Adrenal gland (tissue), 9 donors: ENCODE measurements at regions not wholly inside any gene's neighbourhood (a gene's known extent, or its start where the extent isn't known, plus 50 kb on each side); places are given as distances from the start of the nearest gene placed in this dataset.

Experiments
- DNase-seq, 7 donors: peaks; one replicate each; pipeline ENCODE4 v3.0.0-alpha.2; 2019 to 2020
- H3K27ac ChIP-seq, 5 donors: fragments of 200-600 bp; sonication (generic) in 4 of 5; 1 replicate in 3 of 5; 2 replicates in 2 of 5; pipeline versions ENCODE4 v1.5.1 to v1.8.0; 2016 to 2020; ENCODE audit warnings: mild to moderate bottlenecking in 1 of 5
- H3K27me3 ChIP-seq: fragments of 200-600 bp; 2 replicates; pipeline ENCODE4 v1.8.0; 2021
- H3K36me3 ChIP-seq, 2 donors: fragments of 200-600 bp; replicated peaks in 1 of 2; 1 replicate in 1 of 2; 2 replicates in 1 of 2; pipeline versions ENCODE4 v1.5.1 to v1.8.0; 2018 to 2022
- H3K4me1 ChIP-seq, 2 donors: fragments of 200-600 bp; replicated peaks in 1 of 2; 1 replicate in 1 of 2; 2 replicates in 1 of 2; pipeline versions ENCODE4 v1.5.1 to v1.8.0; 2018 to 2021
- H3K4me3 ChIP-seq, 4 donors: fragments of 200-600 bp; sonication (generic) in 3 of 4; one replicate each; pipeline ENCODE4 v1.5.1; 2016 to 2018
- H3K9me3 ChIP-seq, 3 donors: fragments of 200-600 bp; sonication (generic) in 1 of 3; replicated peaks in 1 of 3; 1 replicate in 2 of 3; 2 replicates in 1 of 3; pipeline versions ENCODE4 v1.5.1 to v1.8.0; 2016 to 2021
- POLR2A ChIP-seq, 2 donors: fragments of 450-650 bp; IDR thresholded peaks; one replicate each; pipeline ENCODE4 v1.6.1; 2017; ENCODE audit warnings: antibody characterized with exemption in 2 of 2, mild to moderate bottlenecking in 2 of 2, moderate library complexity in 1 of 2
- WGBS, 4 donors: extraction: QIAGEN DNeasy Blood & Tissue Kit in 2 of 4; methylation state at CpG; one replicate each; pipeline versions ENCODE4 v1.1.5 to v1.1.7; 2013 to 2017; 5-methylcytosine and 5-hydroxymethylcytosine counted together
- intact Hi-C, 2 donors: fragments of 100-400 bp; cut with DNase I; formaldehyde crosslinking; loops; one replicate each; pipeline versions ENCODE4 v1.14.1 to v1.15.0; 2022 to 2023
- TF ChIP-seq, protein P1 (sequence below), 6 experiments: fragments of 450-650 bp in 4 of 6; fragments of 200-600 bp in 2 of 6; sonication (generic) in 1 of 6; IDR thresholded peaks; 1 replicate in 5 of 6; 2 replicates in 1 of 6; pipeline versions ENCODE4 v1.5.1 to v1.8.0; 2016 to 2021; ENCODE audit warnings: antibody characterized with exemption in 6 of 6, mild to moderate bottlenecking in 2 of 6, moderate library complexity in 1 of 6
- donor health status: healthy with polysubstance abuse.
- donor health status: Bipolar disorder and iron deficiency.
- donor health status: DM: yes; HTN: yes; CAD: no.
- donor health status: DM: no; HTN: no; CAD: no.
- donor health status: DM: no; HTN: no; CAD: no.

DNA sequence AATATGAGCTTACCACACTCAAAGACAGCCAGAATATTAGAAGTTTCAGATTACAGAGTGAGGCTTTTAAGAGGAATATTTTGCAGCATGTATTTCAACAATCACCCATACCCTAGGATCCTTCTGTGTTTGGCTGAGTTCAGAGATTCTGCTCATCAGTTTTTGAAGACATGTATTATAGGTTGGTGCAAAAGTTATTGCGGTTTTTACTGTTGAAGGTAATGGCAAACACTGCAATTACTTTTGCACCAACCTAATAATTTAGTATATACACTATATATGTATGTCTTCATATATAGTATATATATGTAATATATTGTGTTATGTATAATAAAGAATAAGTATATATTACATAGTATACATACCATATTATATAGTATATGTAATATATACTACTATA, 435.1 kb downstream of the IRS2 start:
- H3K4me1 ChIP-seq: no peaks in the 10 kb centered on the region
- no peaks in the 10 kb centered on the region for H3K36me3 ChIP-seq
- TF ChIP-seq, protein P1, sequence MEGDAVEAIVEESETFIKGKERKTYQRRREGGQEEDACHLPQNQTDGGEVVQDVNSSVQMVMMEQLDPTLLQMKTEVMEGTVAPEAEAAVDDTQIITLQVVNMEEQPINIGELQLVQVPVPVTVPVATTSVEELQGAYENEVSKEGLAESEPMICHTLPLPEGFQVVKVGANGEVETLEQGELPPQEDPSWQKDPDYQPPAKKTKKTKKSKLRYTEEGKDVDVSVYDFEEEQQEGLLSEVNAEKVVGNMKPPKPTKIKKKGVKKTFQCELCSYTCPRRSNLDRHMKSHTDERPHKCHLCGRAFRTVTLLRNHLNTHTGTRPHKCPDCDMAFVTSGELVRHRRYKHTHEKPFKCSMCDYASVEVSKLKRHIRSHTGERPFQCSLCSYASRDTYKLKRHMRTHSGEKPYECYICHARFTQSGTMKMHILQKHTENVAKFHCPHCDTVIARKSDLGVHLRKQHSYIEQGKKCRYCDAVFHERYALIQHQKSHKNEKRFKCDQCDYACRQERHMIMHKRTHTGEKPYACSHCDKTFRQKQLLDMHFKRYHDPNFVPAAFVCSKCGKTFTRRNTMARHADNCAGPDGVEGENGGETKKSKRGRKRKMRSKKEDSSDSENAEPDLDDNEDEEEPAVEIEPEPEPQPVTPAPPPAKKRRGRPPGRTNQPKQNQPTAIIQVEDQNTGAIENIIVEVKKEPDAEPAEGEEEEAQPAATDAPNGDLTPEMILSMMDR (IDR thresholded peaks at IDR 0.05): no peak
- no peak for TF ChIP-seq POLR2A (IDR thresholded peaks at IDR 0.05)
- WGBS, 4 donors: 89 to 97% (median 91%) methylated on average over 1 of the region's 1 CpG
- H3K27ac ChIP-seq: no peak overlapping the region
- intact Hi-C loops: no loop called here
- H3K4me3 ChIP-seq: no peak overlapping the region
- no peaks in the 10 kb centered on the region for H3K9me3 ChIP-seq
- no peaks in the 10 kb centered on the region for H3K27me3 ChIP-seq
- no peak for DNase-seq

DNA sequence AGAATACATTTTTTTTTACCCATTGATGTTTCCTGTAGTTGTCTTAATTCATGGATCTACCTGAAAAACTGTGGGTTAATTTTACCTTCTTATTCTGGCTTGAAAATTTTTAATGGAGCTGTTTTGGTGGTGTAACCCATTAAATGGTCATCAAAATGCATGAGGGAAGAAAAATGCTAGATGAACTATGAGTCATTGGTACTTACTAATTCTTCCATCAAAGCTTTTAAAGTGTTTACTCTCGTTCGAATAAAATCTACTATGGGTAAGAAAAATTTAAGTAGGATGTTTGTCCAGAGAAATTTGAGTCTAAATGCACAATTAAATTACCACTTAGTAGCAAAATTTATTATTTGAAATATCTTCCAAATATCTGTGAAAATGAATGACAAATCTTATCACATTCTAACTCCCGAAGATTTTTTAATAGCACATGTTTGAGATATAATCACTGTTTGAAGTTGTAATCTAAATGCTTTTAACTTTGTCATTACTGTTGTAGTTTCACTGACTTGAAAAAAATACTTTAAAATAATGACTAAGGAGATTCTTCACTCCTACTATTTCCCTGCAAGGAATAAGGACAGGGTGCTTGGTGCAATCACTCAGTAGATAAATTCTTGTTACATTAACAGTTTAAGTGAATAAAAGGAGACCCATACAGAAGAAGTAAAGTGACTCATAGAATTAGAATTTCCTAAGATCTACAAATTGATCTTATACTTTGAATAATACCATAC, 437.7 kb downstream of the IRS2 start:
- no peaks in the 10 kb centered on the region for H3K9me3 ChIP-seq
- no peak overlapping the region for H3K4me3 ChIP-seq
- no peaks in the 10 kb centered on the region for H3K27me3 ChIP-seq
- TF ChIP-seq, protein P1 (IDR thresholded peaks at IDR 0.05): no peak
- TF ChIP-seq POLR2A (IDR thresholded peaks at IDR 0.05): no peak
- H3K36me3 ChIP-seq: no peaks in the 10 kb centered on the region
- H3K27ac ChIP-seq: no peak overlapping the region
- DNase-seq: no peak
- WGBS, 4 donors: 39 to 55% (median 49%) methylated on average over 3 of the region's 3 CpGs
- H3K4me1 ChIP-seq: no peaks in the 10 kb centered on the region
- intact Hi-C loops: no loop called here

DNA sequence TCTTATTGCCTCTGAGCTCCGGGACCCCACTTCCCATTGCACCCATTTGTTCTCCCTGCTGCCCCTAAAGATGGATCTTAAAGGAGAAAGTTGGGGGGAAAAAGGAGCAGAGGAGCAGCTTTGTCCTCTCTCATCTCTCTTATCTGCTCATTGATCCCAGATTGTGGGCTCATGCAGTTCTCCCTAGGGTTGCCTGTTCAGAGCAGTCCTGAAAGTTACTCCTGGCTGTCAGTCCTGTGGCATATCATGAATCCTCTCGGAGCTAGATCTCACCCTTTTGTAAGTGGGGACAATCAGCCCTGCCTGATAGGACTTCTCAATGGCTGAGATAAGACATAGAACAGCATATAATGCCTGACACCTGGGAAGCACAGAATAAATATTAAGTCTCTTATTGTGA, 440.3 kb downstream of the IRS2 start:
- Histone ChIP-seq H3K36me3 (no peaks in the 10 kb centered on the region), H3K9me3 (no peaks in the 10 kb centered on the region), H3K27ac (no peak overlapping the region), H3K27me3 (no peaks in the 10 kb centered on the region), H3K4me3 (no peak overlapping the region), H3K4me1 (no peaks in the 10 kb centered on the region)
- DNase-seq: no peak
- WGBS, 4 donors: 60 to 90% (median 84%) methylated on average over 2 of the region's 2 CpGs
- intact Hi-C loops: no loop called here
- TF ChIP-seq POLR2A (IDR thresholded peaks at IDR 0.05): no peak
- TF ChIP-seq, protein P1 (IDR thresholded peaks at IDR 0.05): no peak

DNA sequence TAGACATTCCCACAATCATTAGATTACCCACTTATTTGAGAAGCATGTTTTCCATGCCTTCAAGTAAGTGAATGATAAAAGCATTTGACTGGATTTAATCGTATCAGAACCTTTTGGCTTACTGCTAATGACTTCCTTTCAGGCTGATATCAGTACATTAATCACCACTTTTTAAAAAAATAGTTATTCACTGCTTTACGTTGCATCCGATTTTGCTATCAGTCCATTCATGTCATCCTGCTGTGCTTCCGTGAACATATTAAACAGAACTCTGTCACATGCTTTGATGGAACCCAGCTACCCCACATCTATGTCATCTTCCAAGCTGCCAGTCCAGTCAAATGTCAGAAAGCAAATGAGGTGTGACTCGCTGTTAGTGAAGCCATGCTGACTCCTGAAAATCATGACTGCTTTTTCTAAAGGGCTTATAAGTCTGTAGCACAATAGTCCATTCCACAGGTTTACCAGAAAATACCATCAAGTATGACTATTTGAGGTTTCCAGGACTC, 440.9 kb downstream of the IRS2 start:
- no peak overlapping the region for H3K27ac ChIP-seq
- H3K4me1 ChIP-seq: no peaks in the 10 kb centered on the region
- H3K36me3 ChIP-seq: no peaks in the 10 kb centered on the region
- DNase-seq: no peak
- no peak overlapping the region for H3K4me3 ChIP-seq
- no peaks in the 10 kb centered on the region for H3K9me3 ChIP-seq
- TF ChIP-seq, protein P1 (IDR thresholded peaks at IDR 0.05): no peak
- TF ChIP-seq POLR2A (IDR thresholded peaks at IDR 0.05): no peak
- WGBS, 4 donors: 71 to 79% (median 77%) methylated on average over 5 of the region's 5 CpGs
- intact Hi-C loops: no loop called here
- H3K27me3 ChIP-seq: no peaks in the 10 kb centered on the region
